ENCODE measurements at regions not wholly inside any gene's neighbourhood (a gene's known extent, or its start where the extent isn't known, plus 50 kb on each side); places are given as distances from the start of the nearest gene placed in this dataset.

DNA sequence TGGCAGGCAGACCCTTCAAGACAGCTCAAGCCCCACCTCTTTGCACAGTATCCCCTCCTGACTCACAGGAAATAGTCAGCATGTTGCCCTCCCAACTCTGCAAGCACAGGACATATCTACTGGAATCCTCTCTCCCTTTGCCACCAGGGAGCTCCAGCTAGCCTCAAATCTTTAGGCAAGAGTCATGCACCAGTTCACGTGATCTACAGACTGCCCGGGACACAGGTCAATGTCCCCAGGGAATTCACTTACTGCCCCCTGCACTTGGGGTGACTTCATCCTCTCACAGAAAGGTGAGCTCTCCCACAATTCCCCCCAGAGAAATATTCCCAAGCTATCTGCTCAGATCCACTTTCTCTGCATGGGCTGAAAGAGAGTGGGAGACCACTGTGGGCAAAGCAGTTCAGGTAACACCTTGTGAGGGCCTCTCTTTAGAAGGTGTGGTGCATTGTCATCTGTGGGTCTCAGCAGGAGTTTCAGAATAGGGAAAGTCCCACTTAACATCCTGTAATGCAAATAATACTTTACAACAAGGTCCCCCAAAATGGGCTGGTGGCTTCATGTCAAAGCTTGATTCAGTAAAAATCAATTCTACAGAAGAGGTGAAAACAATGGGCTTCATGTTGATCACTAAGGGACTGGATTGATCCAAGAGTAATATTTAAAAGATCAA lies 129.9 kb downstream of the NOC3L start:
- Histone ChIP-seq H3K4me3 (no peak overlapping the region), H3K27me3 (ENCODE audit: low read depth) (no peaks in the 10 kb centered on the region), H3K36me3 (peaks cover 5% of the 10 kb centered on the region), H3K27ac (no peak overlapping the region), H3K9me3 (no peaks in the 10 kb centered on the region), H3K4me1 (no peaks in the 10 kb centered on the region)
- ATAC-seq (no peak), DNase-seq (no peak)
- TF ChIP-seq, protein P1, sequence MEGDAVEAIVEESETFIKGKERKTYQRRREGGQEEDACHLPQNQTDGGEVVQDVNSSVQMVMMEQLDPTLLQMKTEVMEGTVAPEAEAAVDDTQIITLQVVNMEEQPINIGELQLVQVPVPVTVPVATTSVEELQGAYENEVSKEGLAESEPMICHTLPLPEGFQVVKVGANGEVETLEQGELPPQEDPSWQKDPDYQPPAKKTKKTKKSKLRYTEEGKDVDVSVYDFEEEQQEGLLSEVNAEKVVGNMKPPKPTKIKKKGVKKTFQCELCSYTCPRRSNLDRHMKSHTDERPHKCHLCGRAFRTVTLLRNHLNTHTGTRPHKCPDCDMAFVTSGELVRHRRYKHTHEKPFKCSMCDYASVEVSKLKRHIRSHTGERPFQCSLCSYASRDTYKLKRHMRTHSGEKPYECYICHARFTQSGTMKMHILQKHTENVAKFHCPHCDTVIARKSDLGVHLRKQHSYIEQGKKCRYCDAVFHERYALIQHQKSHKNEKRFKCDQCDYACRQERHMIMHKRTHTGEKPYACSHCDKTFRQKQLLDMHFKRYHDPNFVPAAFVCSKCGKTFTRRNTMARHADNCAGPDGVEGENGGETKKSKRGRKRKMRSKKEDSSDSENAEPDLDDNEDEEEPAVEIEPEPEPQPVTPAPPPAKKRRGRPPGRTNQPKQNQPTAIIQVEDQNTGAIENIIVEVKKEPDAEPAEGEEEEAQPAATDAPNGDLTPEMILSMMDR (IDR thresholded peaks at IDR 0.05): no peak
- intact Hi-C loops (cut with DNase I): no loop called here

GRCh38 chr10:94235461-94235860 lies 127.3 kb downstream of the NOC3L start:
- H3K27me3 ChIP-seq (ENCODE audit: low read depth): no peaks in the 10 kb centered on the region
- no peak for ATAC-seq
- DNase-seq: no peak
- TF ChIP-seq, protein P1 (IDR thresholded peaks at IDR 0.05): no peak
- no peak overlapping the region for H3K4me3 ChIP-seq
- H3K27ac ChIP-seq: no peak overlapping the region
- no peaks in the 10 kb centered on the region for H3K4me1 ChIP-seq
- H3K36me3 ChIP-seq: peaks cover 5% of the 10 kb centered on the region
- intact Hi-C loops (cut with DNase I): no loop called here
- H3K9me3 ChIP-seq: no peaks in the 10 kb centered on the region

DNA sequence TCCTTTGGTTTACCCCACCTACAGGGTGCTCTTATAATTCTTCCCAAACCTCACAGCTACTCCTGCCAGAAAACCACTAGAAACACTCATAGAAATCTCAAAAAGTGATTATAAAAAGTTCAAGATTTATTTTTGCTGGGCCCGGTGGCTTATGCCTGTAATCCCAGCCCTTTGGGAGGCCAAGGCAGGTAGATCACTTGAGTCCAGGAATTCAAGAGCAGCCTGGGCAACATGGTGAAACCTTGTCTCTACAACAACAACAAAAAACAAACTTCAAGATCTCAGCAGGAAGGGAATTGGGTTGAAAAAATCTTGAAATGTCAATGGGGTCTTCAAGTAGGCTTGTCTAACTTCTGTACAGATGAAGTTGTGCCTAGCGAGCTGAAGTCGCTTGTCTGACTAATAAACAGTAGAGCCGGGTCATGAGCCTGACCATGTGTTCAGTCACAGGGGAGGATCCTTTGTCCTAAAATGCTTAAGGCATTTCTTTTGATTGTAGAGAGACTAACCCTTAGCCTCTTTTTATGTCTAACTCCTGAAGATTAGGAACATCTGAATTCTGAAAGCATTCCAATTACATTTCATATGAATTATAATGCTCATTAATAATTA lies 124.6 kb downstream of the NOC3L start:
- Histone ChIP-seq H3K36me3 (peaks cover 5% of the 10 kb centered on the region), H3K9me3 (no peaks in the 10 kb centered on the region), H3K4me3 (no peak overlapping the region), H3K27me3 (ENCODE audit: low read depth) (no peaks in the 10 kb centered on the region), H3K4me1 (no peaks in the 10 kb centered on the region), H3K27ac (no peak overlapping the region)
- peak in 1 of 2 donors; percentile 37 for ATAC-seq
- TF ChIP-seq, protein P1 (IDR thresholded peaks at IDR 0.05): no peak
- intact Hi-C loops (cut with DNase I): no loop called here
- no peak for DNase-seq

- Histone ChIP-seq H3K4me3 (no peak overlapping the region), H3K27me3 (ENCODE audit: low read depth) (no peaks in the 10 kb centered on the region), H3K9me3 (no peaks in the 10 kb centered on the region), H3K36me3 (peaks cover 5% of the 10 kb centered on the region), H3K4me1 (no peaks in the 10 kb centered on the region), H3K27ac (no peak overlapping the region)
- intact Hi-C loops (cut with DNase I): no loop called here
- ATAC-seq (no peak), DNase-seq (no peak)
- TF ChIP-seq, protein P1 (IDR thresholded peaks at IDR 0.05): no peak
These were observed 123.0 kb downstream of the NOC3L start for GRCh38 chr10:94239696-94240095.

DNA sequence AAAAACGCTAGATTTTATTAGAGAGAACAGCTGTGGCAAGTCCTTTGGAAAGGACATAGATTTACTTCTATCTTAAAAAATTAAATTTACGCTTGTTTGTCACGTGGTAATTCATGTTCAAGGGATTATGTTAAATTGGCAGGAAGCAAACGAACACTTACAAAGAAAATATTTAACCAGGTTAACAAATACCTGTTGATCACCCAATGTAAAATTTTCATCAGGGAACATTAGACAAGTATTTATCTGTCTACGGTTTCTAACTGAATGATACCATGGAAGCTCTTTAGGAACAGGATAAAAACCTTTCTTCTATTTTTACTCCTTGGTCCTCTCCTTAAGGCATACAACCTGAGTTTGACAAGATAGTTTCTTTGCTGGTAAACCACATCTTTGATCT lies 122.2 kb downstream of the NOC3L start:
- ATAC-seq (no peak), DNase-seq (no peak)
- no peak overlapping the region for H3K27ac ChIP-seq
- no peak overlapping the region for H3K4me3 ChIP-seq
- H3K4me1 ChIP-seq: no peaks in the 10 kb centered on the region
- TF ChIP-seq, protein P1 (IDR thresholded peaks at IDR 0.05): no peak
- no peaks in the 10 kb centered on the region for H3K9me3 ChIP-seq
- intact Hi-C loops (cut with DNase I): no loop called here
- H3K27me3 ChIP-seq (ENCODE audit: low read depth): no peaks in the 10 kb centered on the region
- peaks cover 5% of the 10 kb centered on the region for H3K36me3 ChIP-seq

Data from lower lobe of right lung (tissue), 2 donors.